ENCODE measurements at regions not wholly inside any gene's neighbourhood (a gene's known extent, or its start where the extent isn't known, plus 50 kb on each side); places are given as distances from the start of the nearest gene placed in this dataset.
A peak's percentile ranks its signal among the peaks of the same experiment; 100 is the strongest.

DNA sequence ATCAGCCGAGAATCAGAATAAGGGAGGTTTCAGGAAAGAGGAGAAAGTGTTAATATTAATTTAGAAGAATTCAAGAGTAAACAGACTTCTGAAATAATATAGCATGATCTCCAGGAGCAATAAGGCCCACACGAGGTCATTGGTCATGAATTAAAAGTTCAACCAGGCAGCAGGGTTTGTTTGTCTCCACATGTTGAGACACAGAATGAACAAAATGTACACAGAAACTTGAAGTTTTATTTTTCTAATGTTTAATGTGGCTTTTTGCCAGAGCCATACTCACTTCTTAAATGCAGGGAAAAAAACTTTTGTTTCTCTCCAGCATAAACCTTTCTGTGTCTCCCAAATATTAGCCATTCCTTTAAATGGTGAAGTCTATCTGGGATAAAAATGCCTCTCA is 504.5 kb downstream of the HDGFL1 start:
- TF ChIP-seq, protein P1, sequence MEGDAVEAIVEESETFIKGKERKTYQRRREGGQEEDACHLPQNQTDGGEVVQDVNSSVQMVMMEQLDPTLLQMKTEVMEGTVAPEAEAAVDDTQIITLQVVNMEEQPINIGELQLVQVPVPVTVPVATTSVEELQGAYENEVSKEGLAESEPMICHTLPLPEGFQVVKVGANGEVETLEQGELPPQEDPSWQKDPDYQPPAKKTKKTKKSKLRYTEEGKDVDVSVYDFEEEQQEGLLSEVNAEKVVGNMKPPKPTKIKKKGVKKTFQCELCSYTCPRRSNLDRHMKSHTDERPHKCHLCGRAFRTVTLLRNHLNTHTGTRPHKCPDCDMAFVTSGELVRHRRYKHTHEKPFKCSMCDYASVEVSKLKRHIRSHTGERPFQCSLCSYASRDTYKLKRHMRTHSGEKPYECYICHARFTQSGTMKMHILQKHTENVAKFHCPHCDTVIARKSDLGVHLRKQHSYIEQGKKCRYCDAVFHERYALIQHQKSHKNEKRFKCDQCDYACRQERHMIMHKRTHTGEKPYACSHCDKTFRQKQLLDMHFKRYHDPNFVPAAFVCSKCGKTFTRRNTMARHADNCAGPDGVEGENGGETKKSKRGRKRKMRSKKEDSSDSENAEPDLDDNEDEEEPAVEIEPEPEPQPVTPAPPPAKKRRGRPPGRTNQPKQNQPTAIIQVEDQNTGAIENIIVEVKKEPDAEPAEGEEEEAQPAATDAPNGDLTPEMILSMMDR (conservative IDR thresholded peaks at IDR 0.05; ENCODE audit: low read depth, low read length): no peak
- no peak overlapping the region for H3K4me3 ChIP-seq (ENCODE audit: low read length)
- DNase-seq (ENCODE audit: low read depth): no peak

DNA sequence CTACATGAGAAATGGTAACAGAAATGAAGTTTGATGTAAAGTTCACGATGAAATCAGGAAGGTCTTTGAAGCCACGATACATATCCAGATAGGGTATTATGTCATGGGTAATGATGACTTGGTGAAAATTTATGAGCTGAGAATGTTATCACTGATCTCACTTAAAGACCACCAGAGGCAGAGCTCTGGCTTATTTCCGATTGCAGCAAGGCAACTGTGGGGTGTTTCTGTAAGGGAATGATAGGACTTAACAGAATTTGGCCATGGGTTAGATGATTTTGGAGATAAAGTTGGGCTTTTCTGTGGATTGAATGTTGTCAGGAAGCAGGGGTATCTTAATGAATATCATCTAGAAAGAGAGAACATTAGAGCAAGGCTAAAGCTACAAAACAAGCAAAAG is 508.4 kb downstream of the HDGFL1 start:
- DNase-seq (ENCODE audit: low read depth): no peak
- no peak overlapping the region for H3K4me3 ChIP-seq (ENCODE audit: low read length)
- TF ChIP-seq, protein P1 (conservative IDR thresholded peaks at IDR 0.05; ENCODE audit: low read depth, low read length): no peak

DNA sequence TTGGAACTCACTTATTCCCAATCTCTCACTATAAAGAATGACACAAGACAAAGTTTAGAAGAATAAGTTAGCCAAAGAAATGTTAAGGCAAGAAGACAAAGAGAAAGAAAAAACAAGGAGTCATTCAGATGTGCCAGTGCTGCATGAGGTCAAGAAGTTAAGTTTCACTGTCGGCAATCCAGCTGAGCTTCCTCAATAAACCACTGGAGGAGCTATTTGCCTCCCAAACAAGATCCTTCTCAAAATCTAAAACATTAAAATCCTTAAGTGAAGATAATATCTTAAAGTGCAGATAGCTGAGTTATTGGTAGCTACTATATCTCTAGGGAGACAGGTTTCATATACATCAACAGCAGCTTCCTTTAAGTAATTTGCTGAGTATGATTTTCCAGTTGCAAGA is 512.3 kb downstream of the HDGFL1 start:
- TF ChIP-seq, protein P1 (conservative IDR thresholded peaks at IDR 0.05; ENCODE audit: low read depth, low read length): peak; percentile 30
- no peak for DNase-seq (ENCODE audit: low read depth)
- no peak overlapping the region for H3K4me3 ChIP-seq (ENCODE audit: low read length)

DNA sequence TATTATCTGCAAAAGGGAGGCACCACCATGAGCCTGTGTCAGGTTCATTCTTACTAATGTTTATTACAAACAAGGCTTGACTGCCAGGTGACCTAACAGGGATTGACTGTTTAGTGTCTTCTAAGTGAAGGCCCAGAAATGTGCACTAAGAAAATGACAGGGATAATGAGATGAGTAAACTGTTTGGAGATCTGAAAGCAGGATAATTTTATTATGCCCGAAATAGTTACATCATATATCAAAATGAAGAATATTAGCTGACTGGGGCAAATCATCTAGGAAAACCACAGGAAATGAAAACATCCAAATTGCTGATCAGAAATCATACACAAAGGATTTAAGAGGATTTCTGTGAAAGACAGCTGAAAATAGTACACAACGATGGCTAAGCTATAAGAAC is 516.7 kb downstream of the HDGFL1 start:
- TF ChIP-seq, protein P1 (conservative IDR thresholded peaks at IDR 0.05; ENCODE audit: low read depth, low read length): no peak
- no peak overlapping the region for H3K4me3 ChIP-seq (ENCODE audit: low read length)
- no peak for DNase-seq (ENCODE audit: low read depth)

DNA sequence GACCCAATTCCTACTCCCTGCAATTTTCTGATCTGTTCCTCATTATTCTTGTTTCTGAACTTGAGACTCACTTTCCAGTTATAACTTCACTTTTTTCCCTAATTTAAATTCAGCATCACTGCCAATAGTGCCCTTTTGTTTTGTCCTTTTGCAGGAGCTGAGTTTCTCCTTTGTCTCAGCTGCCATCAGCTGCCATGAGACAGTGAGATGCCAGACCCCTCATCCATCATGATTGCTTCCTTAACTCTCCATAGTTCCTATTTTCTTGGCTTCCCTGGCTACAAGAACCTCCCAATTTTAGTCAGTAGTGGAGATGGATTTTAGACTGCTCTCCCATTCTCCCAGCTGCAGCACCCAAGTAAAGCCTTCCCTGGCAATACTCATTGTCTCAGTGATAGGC is 518.1 kb downstream of the HDGFL1 start:
- no peak overlapping the region for H3K4me3 ChIP-seq (ENCODE audit: low read length)
- no peak for DNase-seq (ENCODE audit: low read depth)
- TF ChIP-seq, protein P1 (conservative IDR thresholded peaks at IDR 0.05; ENCODE audit: low read depth, low read length): no peak

DNA sequence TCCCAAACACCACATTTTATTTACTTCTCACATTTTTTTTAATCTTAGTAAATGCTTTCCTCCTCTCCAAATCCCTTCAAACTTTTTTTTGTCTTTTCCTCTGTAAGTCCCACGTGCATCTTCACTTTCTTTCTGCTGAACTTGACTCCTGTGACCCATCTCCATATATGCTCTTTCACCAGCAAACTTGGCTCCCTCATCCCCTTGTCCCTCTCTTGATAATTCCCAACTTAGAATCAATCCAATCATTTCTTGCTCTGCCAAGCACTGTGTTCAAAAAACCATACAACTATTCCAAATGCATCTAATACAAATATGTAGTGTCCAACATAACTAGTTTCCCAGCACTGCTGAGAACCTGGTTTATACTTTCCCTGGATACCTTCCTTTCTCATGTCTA is 519.4 kb downstream of the HDGFL1 start:
- TF ChIP-seq, protein P1 (conservative IDR thresholded peaks at IDR 0.05; ENCODE audit: low read depth, low read length): no peak
- H3K4me3 ChIP-seq (ENCODE audit: low read length): no peak overlapping the region
- DNase-seq (ENCODE audit: low read depth): no peak

DNA sequence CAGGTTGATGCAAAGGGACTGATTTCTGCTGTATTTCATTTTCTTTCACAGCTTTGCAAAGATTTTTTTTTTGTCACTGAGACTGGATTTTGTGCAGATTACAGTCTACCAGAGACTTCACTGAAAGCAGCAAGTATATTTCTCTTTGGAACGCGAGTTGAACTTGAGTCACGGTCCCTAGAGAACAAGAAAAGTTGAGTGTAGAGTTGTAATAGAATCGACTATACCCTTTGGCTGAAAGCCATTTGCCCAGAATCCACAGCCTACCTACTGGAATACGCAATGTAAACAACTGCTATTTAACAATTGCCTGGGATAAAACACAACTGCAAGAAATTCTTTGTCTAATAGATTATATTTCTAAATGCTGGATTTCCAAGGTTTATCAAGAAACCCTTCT is 520.6 kb downstream of the HDGFL1 start:
- TF ChIP-seq, protein P1 (conservative IDR thresholded peaks at IDR 0.05; ENCODE audit: low read depth, low read length): no peak
- no peak for DNase-seq (ENCODE audit: low read depth)
- no peak overlapping the region for H3K4me3 ChIP-seq (ENCODE audit: low read length)
